ENCODE measurements at regions not wholly inside any gene's neighbourhood (a gene's known extent, or its start where the extent isn't known, plus 50 kb on each side); places are given as distances from the start of the nearest gene placed in this dataset.

DNA sequence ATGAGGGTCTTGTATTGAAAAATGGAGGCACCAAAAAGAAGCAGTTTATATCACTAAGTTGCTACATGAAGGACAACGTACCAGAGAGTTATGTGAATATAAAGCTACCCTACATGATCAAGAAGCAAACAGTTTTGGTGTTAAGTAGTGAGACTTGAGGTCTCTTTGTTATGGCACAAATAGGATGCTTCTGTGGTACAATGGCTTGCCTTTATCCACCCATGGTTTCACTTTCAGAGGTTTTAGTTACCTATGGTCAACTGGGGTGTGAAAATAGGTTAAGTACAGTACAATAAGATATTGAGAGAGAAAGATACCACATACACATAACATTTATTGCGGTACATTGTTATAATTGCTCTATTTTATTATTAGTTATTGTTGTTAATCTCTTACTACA lies 229.2 kb upstream of the SLIT2 start:
- no peak for TF ChIP-seq CTCF (IDR thresholded peaks at IDR 0.05; ENCODE audit: insufficient read depth, low read length, poor library complexity, severe bottlenecking)
- no peak for TF ChIP-seq EZH2phosphoT487 (conservative IDR thresholded peaks at IDR 0.05; ENCODE audit: low read length)

All from SU-DHL-6 (cell line).